GM19438 (cell line): ENCODE measurements at regions not wholly inside any gene's neighbourhood (a gene's known extent, or its start where the extent isn't known, plus 50 kb on each side); places are given as distances from the start of the nearest gene placed in this dataset.

Experiments
- ATAC-seq: cut with Tn5 transposase; IDR thresholded peaks from one replicate; pipeline ENCODE4 v1.9.1; 2021; ENCODE audit warnings: low read depth; ENCODE audit not compliant: unreplicated experiment

DNA sequence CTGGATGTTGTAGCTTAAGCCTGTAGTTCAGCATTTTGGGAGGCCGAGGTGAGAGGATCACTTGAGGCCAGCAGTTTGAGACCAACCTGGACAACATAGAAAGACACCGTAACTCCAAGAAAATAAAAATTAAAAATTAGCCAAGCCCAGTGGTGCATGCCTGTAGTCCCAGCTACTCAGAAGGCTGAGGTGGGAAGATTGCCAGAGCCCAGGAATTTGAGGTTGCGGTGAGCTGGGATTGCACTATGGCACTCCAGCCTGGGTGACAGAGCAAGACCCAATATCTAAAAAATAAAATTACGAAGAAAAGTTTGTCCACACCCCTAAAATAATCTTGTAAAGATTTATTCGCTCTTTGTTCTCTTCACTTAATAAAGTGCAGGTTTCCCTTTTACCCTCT, 951.0 kb downstream of the TYW1 start:
- ATAC-seq: no peak

DNA sequence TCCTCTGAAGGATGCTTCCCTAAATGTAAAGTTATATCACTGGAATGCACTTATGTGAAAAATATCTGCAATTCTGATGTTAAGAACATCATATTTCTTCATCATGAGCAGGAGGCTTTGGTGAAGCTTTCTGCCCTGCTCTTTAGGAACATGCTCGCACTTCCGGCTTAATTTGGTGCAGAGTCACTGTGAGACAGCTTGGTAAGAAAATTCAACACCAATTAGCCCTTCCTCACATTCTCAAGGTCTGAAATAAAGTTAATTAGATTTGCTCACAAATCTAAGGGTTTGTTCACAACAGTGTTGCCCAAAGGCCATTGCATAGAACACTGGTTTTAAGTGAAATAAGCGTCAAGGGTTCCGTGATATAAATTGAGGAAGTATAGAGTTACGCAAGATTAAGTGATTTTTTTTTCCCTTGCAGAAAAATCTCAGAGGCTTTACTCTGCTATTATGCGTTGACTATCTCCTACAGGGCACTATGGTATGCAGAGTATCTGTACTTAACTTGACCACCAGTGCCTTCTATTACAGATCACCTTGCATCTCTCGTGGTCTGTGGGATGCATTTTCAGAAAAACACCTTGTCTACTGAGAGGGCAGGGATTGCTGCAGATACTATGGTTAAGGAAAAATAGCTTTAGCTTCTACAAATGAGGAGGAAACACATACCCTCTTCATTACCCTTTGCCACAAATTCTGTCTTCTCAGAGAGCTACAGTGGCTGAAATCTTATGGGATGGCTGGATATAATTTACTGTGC, 953.9 kb downstream of the TYW1 start:
- ATAC-seq: no peak

DNA sequence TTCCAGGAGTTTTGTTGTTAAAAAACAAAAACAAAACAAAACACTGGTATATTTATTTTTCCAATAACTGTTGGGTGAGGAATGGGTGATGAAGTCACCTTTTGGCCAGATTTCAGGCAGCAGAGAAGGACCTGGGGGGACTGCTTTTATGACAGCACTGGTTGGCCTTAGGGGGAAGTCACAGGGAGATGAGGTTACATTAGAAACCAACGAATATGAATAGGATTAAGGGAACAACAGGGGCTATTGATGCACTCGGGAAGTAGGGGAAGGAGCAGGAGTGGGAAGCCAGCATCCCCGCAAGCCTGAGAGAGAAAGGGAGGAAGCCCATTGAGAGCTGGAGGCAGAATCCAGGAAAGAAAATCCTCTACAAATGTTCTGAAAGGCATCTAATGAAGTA, 958.4 kb downstream of the TYW1 start:
- no peak for ATAC-seq

DNA sequence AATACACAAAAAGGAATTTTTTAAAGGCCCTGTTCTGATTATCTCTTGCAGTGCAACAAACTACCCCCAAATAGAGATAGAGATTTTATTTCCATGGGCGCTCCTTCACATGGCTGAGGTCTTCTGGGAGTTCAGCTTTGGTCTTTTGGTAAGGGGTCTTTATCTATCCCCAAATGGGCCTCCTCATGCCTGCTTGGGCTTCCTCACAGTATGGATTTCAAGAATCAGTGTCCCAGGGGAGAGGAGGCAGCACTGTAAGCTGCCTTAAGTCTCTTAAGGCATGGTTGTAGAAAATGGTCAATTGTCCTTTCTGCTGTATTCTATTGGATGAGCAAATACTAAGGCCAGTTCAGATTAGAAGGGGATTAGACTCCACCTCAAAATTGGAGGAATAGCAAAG, 966.2 kb downstream of the TYW1 start:
- ATAC-seq: no peak

DNA sequence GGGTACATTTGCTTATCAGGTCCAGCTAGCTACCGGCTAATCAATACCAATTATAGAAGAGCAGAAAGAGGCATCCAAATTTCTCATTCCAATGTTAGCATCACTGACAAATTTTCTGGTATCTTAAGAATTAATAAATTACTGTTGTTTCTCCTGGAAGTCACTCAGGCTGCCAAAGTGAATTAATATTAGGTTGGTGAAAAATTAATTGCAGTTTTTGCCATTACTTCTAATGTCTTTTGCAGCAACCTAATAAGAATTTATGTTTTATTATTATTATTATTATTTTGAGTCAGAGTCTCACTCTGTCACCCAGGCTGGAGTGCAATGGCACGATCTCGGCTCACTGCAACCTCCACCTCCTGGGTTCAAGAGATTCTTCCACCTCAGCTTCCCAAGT, 979.9 kb downstream of the TYW1 start:
- ATAC-seq: no peak

DNA sequence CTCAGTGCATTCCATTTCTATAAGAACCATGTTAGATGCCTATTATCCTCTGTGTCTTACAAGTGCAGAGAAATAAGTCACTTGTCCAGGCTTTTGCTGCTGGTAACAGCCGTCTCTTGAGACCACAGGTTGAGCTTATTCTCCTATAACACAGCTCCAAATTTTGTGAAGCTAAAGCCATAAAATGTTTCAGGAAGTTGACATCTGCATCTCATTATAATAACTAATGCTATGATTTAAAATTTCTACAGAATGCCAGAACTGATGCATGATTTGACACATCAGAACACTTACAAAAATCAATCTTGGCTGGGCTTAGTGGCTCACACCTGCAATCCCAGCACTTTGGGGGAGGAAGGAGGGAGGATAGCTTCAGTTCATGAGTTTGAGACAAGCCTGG, 986.9 kb downstream of the TYW1 start:
- no peak for ATAC-seq

DNA sequence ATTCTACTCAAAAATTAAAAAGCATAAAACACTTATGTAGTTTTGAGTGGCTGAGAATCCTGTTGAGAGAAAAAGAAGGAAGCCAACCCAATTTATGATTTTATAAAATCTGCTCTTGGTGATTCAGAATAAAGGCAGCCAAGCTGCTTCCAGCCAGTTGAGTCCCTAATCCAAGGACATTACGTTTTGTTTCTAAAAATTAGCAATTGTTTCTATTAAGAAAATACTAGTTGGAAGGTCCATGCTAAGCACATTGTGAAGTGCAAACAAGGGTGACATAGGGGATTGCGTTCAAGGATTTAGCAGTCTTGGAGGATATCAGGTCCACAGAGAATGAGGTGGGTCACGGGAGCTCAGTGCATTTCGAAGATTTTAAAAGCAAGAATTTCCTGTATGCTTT, 987.7 kb downstream of the TYW1 start:
- no peak for ATAC-seq

DNA sequence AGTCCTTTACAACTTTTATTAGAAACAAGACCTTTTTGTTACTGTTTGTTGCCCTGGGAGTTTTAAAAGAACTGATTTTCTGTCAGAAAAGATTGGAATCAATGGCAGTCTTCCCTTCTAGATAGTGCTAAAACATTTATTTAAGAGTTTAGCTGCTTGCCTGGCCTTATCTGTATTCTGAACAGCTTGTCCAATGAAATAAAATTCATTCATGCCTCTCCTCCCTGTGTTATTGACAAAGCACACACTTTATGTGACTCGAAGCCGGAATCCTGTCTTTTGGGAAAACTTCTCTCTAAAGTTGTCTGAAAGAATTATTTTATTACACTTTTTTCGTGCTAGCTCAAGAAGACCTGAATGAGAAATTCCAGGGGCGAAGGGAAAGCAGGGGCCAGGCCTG, 992.5 kb downstream of the TYW1 start:
- no peak for ATAC-seq

DNA sequence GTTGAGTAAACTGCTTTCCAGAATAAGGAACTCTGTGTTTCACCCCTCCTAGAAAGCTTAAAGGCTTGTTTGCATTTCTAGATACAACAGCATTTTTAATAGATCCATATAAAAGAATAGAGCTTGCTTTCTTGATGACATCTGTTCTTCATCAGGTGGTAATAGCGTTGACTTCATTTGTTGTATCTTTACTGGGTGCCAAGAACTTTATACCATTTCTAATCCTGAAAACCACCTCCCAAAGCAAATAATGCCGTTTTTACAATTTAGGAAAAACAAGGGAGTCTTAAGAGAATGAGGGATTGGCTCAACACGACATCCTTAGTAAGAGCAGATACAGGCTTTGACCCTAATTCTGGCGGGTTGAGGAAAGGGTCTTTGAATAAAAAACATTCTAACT, 993.4 kb downstream of the TYW1 start:
- no peak for ATAC-seq

DNA sequence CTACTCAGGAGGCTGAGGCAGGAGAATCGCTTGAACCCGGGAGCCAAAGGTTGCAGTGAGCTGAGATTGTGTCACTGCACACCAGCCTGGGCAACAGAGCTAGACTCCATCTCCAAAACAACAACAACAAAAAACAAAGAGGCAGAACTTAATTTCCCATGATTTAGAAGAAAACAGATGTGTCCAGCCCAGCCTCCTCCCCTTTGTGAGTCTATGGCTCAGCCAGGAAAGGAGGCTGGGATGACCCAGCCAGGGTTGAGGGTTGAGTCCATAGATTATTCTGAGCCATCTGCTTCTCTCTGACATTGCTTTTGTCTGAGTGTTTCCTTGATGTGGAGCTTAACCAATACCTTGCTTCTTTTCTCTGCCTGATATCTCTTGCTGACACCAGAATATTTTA, 994.1 kb downstream of the TYW1 start:
- ATAC-seq: no peak

DNA sequence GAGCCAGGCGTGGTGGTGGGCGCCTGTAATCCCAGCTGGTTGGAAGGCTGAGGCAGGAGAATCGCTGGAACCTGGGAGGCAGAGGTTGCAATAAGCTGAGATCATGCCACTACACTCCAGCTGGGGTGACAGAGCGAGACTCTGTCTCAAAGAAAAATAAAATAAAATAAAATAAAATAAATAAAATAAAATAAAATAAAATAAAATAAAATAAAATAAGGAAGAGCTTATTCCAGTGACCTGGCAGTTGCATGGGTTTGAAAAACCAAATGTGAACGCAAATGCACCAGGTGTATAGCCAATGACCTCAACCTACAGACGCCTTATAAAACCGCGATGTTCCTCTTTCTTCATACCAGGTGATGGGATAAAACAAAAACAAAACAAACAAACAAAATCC, 995.7 kb downstream of the TYW1 start:
- ATAC-seq: no peak

DNA sequence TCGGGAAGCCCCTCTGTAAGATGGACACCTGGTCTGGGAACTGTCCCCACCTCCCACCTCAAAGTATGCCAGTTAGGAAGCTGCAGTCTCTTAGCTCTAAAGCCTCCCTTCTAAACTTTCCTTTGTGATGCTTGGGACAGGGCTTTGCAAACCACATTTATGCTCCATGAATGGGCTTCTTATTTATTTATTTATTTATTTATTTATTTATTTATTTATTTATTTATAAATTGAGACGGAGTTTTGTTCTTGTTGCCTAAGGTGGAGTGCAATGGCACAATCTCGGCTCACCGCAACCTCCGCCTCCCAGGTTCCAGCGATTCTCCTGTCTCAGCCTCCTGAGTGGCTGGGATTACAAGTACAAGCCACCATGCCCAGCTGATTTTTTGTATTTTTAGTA, 1009.4 kb downstream of the TYW1 start:
- ATAC-seq: no peak

DNA sequence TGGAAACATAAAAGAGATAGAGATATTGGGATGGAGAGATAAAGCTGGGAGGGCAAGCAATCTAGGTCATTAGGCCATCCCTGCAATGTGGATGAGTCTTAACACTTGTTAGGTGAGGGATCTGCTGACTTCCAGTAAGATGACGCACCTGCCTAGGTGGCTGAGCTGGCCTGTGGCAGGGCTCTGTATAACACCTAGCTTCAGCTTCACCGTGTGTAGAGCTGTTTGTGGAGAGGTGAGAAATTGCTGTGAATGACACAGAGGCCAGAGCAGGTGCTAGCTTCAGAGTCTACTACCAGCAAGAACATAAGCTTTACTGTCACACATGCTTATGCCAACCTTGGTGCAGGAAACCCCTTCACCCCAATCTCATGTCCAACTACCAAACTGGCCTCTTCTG, 1010.0 kb downstream of the TYW1 start:
- no peak for ATAC-seq

DNA sequence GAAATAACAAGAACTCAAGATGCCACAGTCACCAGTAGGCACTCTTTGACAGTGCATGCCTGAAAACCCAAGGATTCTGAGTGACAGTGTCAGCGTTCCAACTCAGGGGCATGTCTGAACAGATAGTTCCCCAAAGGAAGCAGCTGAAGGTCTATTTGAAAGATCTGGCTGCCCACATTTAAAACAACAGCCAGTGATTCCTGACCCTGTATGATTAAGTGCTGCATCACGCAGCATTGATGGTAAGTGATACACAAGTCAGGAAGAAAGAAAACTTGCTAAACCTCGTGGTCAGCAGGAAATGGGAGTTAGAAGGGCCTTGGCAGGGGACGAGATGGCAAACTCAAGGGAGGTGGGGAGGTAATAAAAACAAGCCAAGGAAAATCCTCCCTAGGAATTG, 1013.1 kb downstream of the TYW1 start:
- no peak for ATAC-seq

DNA sequence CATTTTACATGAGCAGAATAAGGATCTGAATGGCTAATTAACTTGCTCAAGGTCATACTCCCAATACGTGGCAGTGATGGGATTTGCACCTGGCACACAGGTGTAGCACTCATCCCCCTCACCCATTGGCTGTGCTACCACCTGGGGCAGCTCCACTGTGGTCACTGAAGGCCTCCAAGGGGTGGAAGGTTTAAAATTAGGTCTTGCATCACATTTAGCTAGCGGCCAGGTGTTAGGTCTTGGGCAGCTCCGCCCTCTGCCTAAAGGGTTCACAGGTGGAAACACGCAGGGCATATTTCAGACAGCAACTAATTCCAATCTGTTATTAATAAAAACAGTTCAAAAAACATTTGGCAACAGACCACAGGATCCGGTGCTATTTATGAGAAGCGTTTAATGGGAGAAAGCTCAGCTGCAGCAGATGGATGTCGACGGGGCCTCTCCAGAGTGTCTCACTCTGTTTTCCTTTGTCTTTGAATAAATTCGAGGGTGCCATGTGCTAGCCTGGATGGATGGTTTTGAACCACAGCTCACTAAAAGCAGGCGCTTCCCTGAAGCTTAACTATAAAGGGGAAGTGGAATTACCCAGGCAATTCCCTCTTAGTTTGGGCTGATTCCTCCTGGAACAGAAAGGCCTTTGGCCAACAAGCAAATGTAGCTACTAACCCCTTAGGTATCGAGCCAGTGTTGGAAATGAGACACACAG, 1017.6 kb downstream of the TYW1 start:
- ATAC-seq: no peak

DNA sequence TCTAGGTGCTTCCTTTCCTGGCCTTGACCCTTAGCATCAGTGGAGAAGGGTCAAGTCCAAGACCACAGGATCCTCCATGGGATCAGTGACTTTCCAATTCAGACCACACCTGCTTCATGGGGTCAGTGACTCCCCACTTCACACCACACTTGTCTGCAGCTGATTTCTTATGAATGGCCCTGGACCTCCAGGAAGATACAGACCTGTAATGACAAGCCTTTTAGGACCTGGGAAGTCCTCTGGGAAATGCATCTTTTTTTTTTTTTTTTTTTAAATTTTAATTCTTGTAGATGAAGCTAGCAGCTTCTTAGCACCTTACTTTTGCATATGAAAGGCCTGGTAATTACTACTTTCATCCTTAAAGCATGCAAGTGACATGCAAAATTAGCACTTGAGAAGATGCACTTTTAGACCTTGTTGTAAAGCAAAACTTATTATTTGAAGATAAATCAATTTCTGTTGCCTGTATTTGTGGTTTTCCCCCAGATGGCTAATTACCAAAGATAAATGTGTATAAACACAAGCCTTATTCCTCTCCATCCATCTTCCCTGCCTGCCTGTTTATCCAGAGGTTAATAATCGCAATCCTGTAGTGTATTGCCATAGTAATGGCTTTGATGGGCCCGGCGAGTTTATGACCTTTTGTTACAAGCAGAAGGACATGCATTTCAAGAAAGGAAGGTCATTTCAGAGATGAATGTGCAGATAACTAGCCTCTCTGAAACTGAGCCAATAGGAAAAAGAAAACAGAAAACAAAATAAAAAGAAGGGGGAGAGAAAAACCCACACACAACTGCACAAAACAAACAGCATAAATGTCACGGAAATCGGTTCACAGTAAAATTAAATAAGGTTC, 1018.7 kb downstream of the TYW1 start:
- no peak for ATAC-seq

DNA sequence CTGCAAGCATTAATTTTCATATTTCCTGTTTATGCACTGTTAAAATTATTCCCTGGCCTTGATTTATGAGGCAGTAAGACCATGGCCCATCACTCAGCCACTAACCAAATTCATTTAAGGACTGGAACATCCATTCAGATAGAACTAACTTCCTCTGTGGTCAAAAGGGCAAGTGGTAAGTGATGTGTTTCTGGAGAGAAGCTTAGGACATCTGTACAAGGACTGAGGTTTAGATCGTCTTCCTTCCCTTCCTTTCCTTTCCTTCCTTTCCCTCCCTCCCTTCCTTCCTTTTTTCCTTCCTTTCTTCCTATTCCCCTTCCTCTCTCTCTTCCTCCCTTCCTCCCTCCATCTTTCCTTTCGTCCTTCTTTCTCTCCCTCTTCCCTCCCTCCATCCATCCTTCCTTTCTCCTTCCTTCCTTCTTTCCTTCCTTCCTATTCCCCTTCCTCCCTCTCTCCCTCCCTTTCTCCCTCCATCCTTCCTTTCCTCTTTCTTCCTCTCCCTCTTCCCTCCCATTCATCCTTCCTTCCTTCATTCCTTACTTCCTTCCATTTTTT, 1019.4 kb downstream of the TYW1 start:
- no peak for ATAC-seq

DNA sequence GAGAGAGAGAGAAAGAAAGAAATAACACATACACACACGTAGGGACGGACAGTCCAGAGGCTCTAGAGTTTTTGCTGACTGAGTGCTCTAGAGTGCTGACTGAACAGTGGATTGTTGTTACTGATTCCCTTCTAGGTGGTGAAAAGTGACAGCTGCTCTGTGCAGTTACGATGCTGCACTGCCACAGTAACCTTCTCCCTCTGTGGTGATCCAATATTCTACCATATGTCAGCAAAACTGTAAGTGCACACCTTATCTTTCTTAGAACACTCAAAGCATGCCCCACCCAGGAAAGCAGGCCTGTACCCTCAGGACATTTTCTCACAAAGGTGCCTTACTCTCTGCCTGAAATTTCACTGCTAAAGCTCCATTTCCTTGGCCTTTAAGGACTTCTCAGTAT, 1023.5 kb downstream of the TYW1 start:
- ATAC-seq: no peak

DNA sequence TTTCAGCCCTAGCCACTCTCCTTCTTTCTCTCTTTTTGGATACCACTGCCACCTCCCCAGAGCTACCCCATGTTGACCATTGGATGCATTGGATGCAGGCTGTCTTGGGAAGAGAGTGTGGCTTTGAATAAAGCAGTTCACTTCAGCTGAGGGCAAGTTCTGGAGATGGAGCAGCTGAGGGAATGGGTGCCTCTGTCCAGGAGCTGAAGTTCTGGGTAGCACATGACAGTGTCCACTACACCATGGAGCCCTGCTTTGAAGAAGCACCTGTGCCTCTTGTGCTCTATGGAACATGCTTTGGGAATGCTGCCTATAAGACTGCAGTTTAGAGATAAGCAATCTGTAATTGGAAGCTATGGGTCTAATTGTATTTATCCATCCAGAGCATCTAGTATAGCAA, 1028.7 kb downstream of the TYW1 start:
- ATAC-seq: no peak

DNA sequence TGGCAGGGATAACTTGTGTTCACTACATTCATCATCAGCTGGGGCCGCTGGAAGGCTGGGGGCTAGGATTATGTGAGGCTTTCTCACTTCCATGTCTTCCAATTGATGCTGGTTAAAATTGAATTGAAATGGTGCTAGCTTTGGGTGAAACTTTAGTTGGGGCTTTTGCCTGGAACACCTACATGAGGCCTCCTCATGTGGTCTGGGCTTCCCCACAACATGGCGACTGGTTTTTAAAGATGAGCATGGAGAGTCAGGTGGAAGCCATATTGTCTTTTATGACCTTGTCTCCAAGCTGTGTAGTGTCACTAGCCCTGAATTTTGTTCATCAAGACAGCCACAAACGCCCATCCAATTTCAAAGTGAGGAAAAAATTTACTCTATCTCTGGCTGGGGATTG, 1033.9 kb downstream of the TYW1 start:
- no peak for ATAC-seq
